GM12864 (cell line): ENCODE measurements at regions not wholly inside any gene's neighbourhood (a gene's known extent, or its start where the extent isn't known, plus 50 kb on each side); places are given as distances from the start of the nearest gene placed in this dataset.
"Not testable (repeated sequence)": the region's sequence is repeated elsewhere in the genome, so short reads cannot be mapped to it uniquely, and the experiment has no call there.

Experiments
- DNase-seq: peaks from one replicate; pipeline ENCODE4 v3.0.0-alpha.2; 2011; ENCODE audit warnings: low read depth
- H3K4me3 ChIP-seq: 2 replicates; pipeline ENCODE4 v1.5.1; 2011; ENCODE audit warnings: mild to moderate bottlenecking, low read depth, low read length, control low read depth
- TF ChIP-seq, protein P1 (sequence below): IDR thresholded peaks from 2 replicates; pipeline ENCODE4 v1.5.1; 2011; ENCODE audit warnings: low read depth, mild to moderate bottlenecking, moderate library complexity, low read length, control low read depth, inconsistent platforms; ENCODE audit errors: missing control alignments

DNA sequence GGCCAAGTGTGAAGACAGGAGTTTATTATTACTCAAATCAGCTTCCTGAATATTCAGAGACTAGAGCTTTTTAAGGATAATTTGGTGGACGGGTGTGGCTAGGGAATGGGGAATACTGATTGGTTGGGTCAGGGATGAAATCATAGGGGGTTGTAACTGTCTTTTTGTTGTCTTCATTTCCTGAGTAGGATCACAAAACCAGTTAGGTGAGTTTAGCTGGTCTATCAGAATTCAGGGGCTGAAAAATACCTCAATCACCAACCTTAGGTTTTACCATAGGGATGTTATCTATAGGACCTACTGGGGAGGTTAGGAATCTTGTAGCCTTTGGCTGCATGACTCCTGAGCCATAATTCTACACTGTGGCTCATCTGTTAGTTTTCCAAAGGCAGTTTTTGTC is 235.8 kb downstream of the YTHDC2 start:
- no peak overlapping the region for H3K4me3 ChIP-seq
- TF ChIP-seq, protein P1, sequence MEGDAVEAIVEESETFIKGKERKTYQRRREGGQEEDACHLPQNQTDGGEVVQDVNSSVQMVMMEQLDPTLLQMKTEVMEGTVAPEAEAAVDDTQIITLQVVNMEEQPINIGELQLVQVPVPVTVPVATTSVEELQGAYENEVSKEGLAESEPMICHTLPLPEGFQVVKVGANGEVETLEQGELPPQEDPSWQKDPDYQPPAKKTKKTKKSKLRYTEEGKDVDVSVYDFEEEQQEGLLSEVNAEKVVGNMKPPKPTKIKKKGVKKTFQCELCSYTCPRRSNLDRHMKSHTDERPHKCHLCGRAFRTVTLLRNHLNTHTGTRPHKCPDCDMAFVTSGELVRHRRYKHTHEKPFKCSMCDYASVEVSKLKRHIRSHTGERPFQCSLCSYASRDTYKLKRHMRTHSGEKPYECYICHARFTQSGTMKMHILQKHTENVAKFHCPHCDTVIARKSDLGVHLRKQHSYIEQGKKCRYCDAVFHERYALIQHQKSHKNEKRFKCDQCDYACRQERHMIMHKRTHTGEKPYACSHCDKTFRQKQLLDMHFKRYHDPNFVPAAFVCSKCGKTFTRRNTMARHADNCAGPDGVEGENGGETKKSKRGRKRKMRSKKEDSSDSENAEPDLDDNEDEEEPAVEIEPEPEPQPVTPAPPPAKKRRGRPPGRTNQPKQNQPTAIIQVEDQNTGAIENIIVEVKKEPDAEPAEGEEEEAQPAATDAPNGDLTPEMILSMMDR: no peak
- no peak for DNase-seq

DNA sequence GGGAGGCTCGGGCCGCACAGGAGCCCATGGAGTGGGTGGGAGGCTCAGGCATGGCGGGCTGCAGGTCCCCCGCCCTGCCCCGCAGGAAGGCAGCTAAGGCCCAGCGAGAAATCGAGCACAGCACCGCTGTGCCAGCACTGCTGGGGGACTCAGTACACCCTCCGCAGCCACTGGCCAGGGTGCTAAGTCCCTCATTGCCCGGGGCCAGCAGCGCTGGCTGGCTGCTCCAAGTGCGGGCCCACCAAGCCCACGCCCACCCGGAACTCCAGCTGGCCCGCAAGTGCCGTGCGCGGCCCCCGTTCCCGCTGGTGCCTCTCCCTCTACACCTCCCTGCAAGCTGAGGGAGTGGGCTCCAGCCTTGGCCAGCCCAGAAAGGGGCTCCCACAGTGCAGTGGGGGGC is 239.7 kb downstream of the YTHDC2 start:
- not testable (repeated sequence) for H3K4me3 ChIP-seq, DNase-seq

DNA sequence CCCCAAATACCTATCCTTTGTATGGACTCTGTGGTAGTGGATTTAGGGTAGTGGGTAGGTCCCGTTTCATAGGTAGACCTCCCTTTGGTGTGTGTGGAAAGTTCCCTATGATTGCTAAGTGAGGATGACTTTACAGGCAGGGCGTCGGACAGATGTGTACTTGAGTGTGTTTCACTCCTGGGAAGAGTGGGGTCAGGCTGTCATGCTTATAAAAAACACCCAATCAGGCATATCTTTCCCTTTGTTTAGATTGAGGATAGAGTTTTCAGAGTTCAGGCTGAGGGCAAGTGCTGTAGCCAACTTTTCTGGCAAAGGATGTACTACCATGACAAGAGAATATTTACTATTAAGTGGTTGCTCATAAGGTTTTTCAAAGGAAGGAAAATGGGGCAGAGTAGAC is 242.0 kb downstream of the YTHDC2 start:
- TF ChIP-seq, protein P1: no peak
- DNase-seq: no peak
- H3K4me3 ChIP-seq: no peak overlapping the region

DNA sequence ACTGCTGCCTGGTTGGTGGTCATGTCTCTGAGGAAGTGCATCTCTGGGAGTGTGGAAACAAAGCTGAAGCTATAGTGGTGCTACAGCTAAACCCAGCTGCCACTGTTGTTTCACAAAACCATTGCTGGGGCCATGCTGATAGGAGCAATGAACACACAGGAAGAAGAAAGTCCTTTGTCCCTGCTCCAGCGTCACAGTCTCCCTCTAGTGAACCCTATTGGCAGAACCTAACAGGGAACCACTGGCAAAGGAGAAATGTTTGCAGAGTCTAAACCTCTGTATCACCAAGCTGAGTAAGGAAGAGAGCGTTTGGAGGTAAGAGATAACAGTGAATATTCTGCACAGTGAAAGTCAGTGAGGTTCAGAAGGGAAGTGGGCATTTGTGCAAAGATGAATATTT is 244.0 kb downstream of the YTHDC2 start:
- no peak for DNase-seq
- H3K4me3 ChIP-seq: no peak overlapping the region
- TF ChIP-seq, protein P1: no peak

DNA sequence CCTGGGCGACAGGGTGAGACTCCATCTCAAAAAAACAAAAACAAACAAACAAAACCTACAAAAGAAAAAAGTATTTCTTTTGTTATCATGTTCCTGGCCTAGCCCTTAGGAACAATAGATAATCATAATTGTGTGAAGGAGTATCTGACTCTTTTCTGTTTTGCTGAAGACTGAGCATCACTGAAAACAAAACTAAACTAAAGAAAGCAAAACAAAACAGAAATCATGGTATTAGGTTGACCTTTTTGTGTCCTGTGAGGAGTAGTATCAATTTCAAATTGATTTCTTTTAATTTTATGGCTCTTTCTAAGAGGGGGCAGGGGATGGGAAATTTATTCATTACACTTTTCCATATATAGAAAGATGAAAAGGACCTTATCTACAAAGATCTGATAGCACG is 246.0 kb downstream of the YTHDC2 start:
- no peak for DNase-seq
- TF ChIP-seq, protein P1: no peak
- no peak overlapping the region for H3K4me3 ChIP-seq

DNA sequence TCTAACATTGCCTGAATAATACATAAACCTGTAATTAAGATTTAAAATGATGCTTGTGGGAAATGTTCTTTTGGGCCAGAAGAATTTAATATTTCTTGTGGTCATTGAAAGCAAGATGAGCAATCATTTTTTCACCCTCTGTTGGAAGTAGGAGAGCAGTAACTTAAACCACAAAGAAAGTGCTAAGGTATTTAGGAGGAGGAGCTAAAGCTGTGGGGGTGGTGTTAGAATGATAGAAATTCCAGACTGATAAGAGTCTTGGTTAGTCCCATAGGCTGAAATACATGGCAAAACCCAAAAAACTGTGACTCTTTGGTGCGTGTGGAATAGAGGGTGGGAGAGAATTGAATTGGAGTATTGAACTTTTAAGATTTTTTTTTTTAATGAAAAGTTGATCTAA is 247.0 kb downstream of the YTHDC2 start:
- no peak for DNase-seq
- H3K4me3 ChIP-seq: no peak overlapping the region
- TF ChIP-seq, protein P1: no peak

DNA sequence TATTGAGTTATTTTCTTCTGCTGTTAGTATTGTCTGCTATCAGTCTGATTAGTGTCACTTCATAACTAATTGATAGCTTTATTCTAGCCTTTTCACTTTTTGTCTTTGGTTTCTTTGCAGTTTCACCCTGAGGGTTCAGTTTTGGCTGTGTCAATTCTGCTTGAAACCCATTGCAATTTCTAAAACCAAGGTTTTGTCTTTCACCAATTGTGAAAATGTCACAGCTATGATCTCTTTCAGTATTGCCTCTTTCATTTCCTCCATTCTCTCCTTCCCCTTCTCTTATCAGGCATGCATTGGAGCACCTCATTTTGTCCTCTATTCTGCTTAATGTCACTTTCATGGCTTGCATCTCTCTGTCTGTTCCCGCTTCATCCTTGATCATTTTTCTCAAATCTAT is 248.1 kb downstream of the YTHDC2 start:
- TF ChIP-seq, protein P1: no peak

DNA sequence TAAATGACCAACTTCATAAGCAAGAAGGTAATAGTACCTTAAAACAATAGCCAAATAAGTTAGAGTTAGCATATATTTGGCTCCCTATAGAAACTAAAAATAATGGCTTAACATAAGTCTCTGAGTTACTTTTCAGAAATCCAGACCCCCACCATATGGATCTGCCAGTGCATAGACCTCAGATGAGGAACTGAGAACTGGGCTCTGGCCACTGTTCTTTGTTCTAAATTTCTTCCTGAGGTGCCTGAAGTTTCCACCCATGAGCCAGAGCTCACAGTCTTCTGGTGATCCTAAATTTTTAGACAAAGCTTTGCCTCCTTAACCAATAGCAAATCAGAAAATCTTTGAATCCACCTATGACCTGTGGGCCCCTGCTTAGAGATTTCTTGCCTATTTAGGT is 250.9 kb downstream of the YTHDC2 start:
- TF ChIP-seq, protein P1: no peak
- H3K4me3 ChIP-seq: no peak overlapping the region
- no peak for DNase-seq

More for the DNA sequence above, 248.1 kb downstream of the YTHDC2 start:
- DNase-seq: no peak
- no peak overlapping the region for H3K4me3 ChIP-seq

DNA sequence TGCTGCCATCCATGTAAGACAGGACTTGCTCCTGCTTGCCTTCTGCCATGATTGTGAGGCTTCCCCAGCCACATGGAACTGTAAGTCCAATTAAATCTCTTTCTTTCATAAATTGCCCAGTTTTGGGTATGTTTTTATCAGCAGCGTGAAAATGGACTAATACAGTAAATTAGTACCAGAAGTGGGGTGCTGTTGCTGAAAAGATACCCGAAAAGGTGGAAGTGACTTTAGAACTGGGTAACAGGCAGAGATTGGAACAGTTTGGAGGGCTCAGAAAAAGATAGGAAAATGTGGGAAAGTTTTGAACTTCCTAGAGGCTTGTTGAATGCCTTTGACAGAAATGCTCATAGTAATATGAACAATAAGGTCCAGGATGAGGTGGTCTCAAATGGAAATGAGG is 253.3 kb downstream of the YTHDC2 start:
- not testable (repeated sequence) for DNase-seq, H3K4me3 ChIP-seq
